ENCODE measurements at regions not wholly inside any gene's neighbourhood (a gene's known extent, or its start where the extent isn't known, plus 50 kb on each side); places are given as distances from the start of the nearest gene placed in this dataset.

- Histone ChIP-seq H3K9me3 (replicated peaks; ENCODE audit: control insufficient read depth, insufficient read depth, low read length) (no peaks in the 10 kb centered on the region), H2AFZ (ENCODE audit: control insufficient read depth, low read depth, low read length) (no peak overlapping the region), H3K27me3 (replicated peaks in 1 of 2; ENCODE audit: control insufficient read depth in 2 of 2, insufficient read depth in 2 of 2, low read length in 1 of 2) (no peaks in the 10 kb centered on the region; a peak in 2 of 4 replicates), H3K79me2 (ENCODE audit: control insufficient read depth, insufficient read depth, low read length) (no peaks in the 10 kb centered on the region), H3K9ac (ENCODE audit: control insufficient read depth, insufficient read depth, low read length) (no peak overlapping the region), H3K36me3 (ENCODE audit: control insufficient read depth in 2 of 2, insufficient read depth in 2 of 2, low read length in 1 of 2) (no peaks in the 10 kb centered on the region), H3K27ac (ENCODE audit: control insufficient read depth, insufficient read depth) (no peak overlapping the region), H3K4me2 (ENCODE audit: control insufficient read depth, insufficient read depth) (no peak overlapping the region), H3K4me3 (no peak overlapping the region), H3K4me1 (ENCODE audit: control insufficient read depth, insufficient read depth, low read length) (no peaks in the 10 kb centered on the region), H4K20me1 (ENCODE audit: control insufficient read depth, insufficient read depth) (no peaks in the 10 kb centered on the region; the same call in 1 of the 2 replicates)
- ATAC-seq: no peak
- intact Hi-C loops (cut with micrococcal nuclease; ENCODE audit: unreplicated experiment): no loop called here
- no peak for FAIRE-seq
- no peak for DNase-seq (ENCODE audit: low read depth, low spot score)
- in situ Hi-C loops (cut with MboI): no loop called here
- ChIA-PET POLR2A (no interaction called here), RAD21 (ENCODE audit: unreplicated experiment) (no interaction called here), CTCF (interaction anchor here (0.8 to 0.9 kb wide), 2 partner anchors 14 to 308 kb away, joined by 3 read pairs; no protein-coding TSS in a partner anchor), SMC1A (ENCODE audit: uncharacterized antibody, unreplicated experiment) (interaction anchor here (1.1 to 1.7 kb wide), 2 partner anchors 217 to 237 kb away, joined by 3 read pairs; no protein-coding TSS in a partner anchor)
- no TSS peak for BruUV-seq (replicated peaks)
- 79% methylated on average over 12 of the region's 12 CpGs for WGBS (ENCODE audit: insufficient coverage, insufficient replicate concordance, low lambda C conversion rate, missing lambda C conversion rate)
- TF ChIP-seq TBL1XR1 (IDR thresholded peaks at IDR 0.05; ENCODE audit: low read depth, low read length): no peak
- no peak for TF ChIP-seq SRF (IDR thresholded peaks at IDR 0.05; ENCODE audit: low read depth in 2 of 2, low read length in 2 of 2)
- no peak for TF ChIP-seq IRF4 (IDR thresholded peaks at IDR 0.05; ENCODE audit: low read depth, low read length)
- TF ChIP-seq, protein P1, sequence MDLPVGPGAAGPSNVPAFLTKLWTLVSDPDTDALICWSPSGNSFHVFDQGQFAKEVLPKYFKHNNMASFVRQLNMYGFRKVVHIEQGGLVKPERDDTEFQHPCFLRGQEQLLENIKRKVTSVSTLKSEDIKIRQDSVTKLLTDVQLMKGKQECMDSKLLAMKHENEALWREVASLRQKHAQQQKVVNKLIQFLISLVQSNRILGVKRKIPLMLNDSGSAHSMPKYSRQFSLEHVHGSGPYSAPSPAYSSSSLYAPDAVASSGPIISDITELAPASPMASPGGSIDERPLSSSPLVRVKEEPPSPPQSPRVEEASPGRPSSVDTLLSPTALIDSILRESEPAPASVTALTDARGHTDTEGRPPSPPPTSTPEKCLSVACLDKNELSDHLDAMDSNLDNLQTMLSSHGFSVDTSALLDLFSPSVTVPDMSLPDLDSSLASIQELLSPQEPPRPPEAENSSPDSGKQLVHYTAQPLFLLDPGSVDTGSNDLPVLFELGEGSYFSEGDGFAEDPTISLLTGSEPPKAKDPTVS (IDR thresholded peaks at IDR 0.05; ENCODE audit: low read depth, low read length): no peak
- no peak for TF ChIP-seq ZBTB11 (CRISPR knock-in tag; IDR thresholded peaks at IDR 0.05)
- TF ChIP-seq, protein P2, sequence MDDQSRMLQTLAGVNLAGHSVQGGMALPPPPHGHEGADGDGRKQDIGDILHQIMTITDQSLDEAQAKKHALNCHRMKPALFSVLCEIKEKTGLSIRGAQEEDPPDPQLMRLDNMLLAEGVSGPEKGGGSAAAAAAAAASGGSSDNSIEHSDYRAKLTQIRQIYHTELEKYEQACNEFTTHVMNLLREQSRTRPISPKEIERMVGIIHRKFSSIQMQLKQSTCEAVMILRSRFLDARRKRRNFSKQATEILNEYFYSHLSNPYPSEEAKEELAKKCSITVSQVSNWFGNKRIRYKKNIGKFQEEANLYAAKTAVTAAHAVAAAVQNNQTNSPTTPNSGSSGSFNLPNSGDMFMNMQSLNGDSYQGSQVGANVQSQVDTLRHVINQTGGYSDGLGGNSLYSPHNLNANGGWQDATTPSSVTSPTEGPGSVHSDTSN (IDR thresholded peaks at IDR 0.05; ENCODE audit: insufficient replicate concordance, low read depth, low read length): no peak
- TF ChIP-seq BCL11A (IDR thresholded peaks at IDR 0.05; ENCODE audit: low read depth, low read length): no peak
- TF ChIP-seq, protein P3, sequence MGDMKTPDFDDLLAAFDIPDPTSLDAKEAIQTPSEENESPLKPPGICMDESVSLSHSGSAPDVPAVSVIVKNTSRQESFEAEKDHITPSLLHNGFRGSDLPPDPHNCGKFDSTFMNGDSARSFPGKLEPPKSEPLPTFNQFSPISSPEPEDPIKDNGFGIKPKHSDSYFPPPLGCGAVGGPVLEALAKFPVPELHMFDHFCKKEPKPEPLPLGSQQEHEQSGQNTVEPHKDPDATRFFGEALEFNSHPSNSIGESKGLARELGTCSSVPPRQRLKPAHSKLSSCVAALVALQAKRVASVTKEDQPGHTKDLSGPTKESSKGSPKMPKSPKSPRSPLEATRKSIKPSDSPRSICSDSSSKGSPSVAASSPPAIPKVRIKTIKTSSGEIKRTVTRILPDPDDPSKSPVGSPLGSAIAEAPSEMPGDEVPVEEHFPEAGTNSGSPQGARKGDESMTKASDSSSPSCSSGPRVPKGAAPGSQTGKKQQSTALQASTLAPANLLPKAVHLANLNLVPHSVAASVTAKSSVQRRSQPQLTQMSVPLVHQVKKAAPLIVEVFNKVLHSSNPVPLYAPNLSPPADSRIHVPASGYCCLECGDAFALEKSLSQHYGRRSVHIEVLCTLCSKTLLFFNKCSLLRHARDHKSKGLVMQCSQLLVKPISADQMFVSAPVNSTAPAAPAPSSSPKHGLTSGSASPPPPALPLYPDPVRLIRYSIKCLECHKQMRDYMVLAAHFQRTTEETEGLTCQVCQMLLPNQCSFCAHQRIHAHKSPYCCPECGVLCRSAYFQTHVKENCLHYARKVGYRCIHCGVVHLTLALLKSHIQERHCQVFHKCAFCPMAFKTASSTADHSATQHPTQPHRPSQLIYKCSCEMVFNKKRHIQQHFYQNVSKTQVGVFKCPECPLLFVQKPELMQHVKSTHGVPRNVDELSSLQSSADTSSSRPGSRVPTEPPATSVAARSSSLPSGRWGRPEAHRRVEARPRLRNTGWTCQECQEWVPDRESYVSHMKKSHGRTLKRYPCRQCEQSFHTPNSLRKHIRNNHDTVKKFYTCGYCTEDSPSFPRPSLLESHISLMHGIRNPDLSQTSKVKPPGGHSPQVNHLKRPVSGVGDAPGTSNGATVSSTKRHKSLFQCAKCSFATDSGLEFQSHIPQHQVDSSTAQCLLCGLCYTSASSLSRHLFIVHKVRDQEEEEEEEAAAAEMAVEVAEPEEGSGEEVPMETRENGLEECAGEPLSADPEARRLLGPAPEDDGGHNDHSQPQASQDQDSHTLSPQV (IDR thresholded peaks at IDR 0.05): no peak
- TF ChIP-seq, protein P4, sequence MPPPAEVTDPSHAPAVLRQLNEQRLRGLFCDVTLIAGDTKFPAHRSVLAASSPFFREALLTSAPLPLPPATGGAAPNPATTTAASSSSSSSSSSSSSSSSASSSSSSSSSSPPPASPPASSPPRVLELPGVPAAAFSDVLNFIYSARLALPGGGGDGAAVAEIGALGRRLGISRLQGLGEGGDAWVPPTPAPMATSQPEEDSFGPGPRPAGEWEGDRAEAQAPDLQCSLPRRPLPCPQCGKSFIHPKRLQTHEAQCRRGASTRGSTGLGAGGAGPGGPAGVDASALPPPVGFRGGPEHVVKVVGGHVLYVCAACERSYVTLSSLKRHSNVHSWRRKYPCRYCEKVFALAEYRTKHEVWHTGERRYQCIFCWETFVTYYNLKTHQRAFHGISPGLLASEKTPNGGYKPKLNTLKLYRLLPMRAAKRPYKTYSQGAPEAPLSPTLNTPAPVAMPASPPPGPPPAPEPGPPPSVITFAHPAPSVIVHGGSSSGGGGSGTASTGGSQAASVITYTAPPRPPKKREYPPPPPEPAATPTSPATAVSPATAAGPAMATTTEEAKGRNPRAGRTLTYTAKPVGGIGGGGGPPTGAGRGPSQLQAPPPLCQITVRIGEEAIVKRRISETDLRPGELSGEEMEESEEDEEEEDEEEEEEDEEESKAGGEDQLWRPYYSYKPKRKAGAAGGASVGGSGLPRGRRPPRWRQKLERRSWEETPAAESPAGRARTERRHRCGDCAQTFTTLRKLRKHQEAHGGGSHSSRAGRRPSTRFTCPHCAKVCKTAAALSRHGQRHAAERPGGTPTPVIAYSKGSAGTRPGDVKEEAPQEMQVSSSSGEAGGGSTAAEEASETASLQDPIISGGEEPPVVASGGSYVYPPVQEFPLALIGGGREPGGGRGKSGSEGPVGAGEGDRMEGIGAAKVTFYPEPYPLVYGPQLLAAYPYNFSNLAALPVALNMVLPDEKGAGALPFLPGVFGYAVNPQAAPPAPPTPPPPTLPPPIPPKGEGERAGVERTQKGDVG (CRISPR knock-in tag; IDR thresholded peaks at IDR 0.05): no peak
- TF ChIP-seq FOXK2 (IDR thresholded peaks at IDR 0.05): no peak
These were observed 536.7 kb upstream of the JARID2 start for GRCh38 chr6:14709066-14709670.

All from GM12878 (cell line).